ENCODE measurements at regions not wholly inside any gene's neighbourhood (a gene's known extent, or its start where the extent isn't known, plus 50 kb on each side); places are given as distances from the start of the nearest gene placed in this dataset.

DNA sequence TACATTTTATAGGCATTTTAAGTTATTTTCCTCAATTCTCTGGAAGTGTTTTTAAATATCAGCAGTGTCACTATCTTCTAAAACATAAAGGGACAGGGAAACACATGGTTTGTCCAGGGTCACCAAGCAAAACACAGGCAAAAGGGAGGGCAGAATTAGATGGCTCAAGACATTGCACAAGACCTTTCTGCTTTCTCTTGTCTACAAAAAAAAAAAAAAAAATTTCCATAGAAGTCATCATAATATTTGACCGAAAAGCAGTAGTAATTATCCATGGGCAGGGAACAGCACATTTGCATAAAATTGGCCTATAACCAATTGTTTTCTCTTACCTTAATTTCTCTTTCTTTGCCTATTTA is 703.1 kb upstream of the FZD8 start:
- Histone ChIP-seq H3K4me1 (ENCODE audit: control insufficient read depth in 5 of 5, insufficient read depth in 5 of 5, low read length in 5 of 5) (no peaks in the 10 kb centered on the region), H3K9me3 (ENCODE audit: control insufficient read depth in 5 of 5, low read length in 5 of 5) (no peaks in the 10 kb centered on the region), H3K9ac (ENCODE audit: low read length in 5 of 5) (no peak overlapping the region), H3K4me3 (ENCODE audit: low read depth in 1 of 5, low read length in 5 of 5) (no peak overlapping the region), H3K36me3 (ENCODE audit: control insufficient read depth in 5 of 5, insufficient read depth in 5 of 5, low read length in 5 of 5) (no peaks in the 10 kb centered on the region), H3K27ac (ENCODE audit: low read depth, low read length) (no peak overlapping the region), H3K27me3 (ENCODE audit: control insufficient read depth in 5 of 5, insufficient read depth in 4 of 5, low read length in 5 of 5) (no peaks in the 10 kb centered on the region)

- Histone ChIP-seq H3K27me3 (ENCODE audit: control insufficient read depth in 5 of 5, insufficient read depth in 4 of 5, low read length in 5 of 5) (no peaks in the 10 kb centered on the region), H3K9ac (ENCODE audit: low read length in 5 of 5) (no peak overlapping the region), H3K27ac (ENCODE audit: low read depth, low read length) (no peak overlapping the region), H3K4me1 (ENCODE audit: control insufficient read depth in 5 of 5, insufficient read depth in 5 of 5, low read length in 5 of 5) (no peaks in the 10 kb centered on the region), H3K36me3 (ENCODE audit: control insufficient read depth in 5 of 5, insufficient read depth in 5 of 5, low read length in 5 of 5) (no peaks in the 10 kb centered on the region), H3K4me3 (ENCODE audit: low read depth in 1 of 5, low read length in 5 of 5) (no peak overlapping the region), H3K9me3 (ENCODE audit: control insufficient read depth in 5 of 5, low read length in 5 of 5) (no peaks in the 10 kb centered on the region)
Observed at GRCh38 chr10:36344240-36345174, 702.4 kb upstream of the FZD8 start.

- Histone ChIP-seq H3K4me3 (ENCODE audit: low read depth in 1 of 5, low read length in 5 of 5) (no peak overlapping the region), H3K9ac (ENCODE audit: low read length in 5 of 5) (no peak overlapping the region), H3K4me1 (ENCODE audit: control insufficient read depth in 5 of 5, insufficient read depth in 5 of 5, low read length in 5 of 5) (no peaks in the 10 kb centered on the region), H3K9me3 (ENCODE audit: control insufficient read depth in 5 of 5, low read length in 5 of 5) (no peaks in the 10 kb centered on the region), H3K27me3 (ENCODE audit: control insufficient read depth in 5 of 5, insufficient read depth in 4 of 5, low read length in 5 of 5) (no peaks in the 10 kb centered on the region), H3K27ac (ENCODE audit: low read depth, low read length) (no peak overlapping the region), H3K36me3 (ENCODE audit: control insufficient read depth in 5 of 5, insufficient read depth in 5 of 5, low read length in 5 of 5) (no peaks in the 10 kb centered on the region)
Observed at GRCh38 chr10:36342781-36343180, 700.7 kb upstream of the FZD8 start.

DNA sequence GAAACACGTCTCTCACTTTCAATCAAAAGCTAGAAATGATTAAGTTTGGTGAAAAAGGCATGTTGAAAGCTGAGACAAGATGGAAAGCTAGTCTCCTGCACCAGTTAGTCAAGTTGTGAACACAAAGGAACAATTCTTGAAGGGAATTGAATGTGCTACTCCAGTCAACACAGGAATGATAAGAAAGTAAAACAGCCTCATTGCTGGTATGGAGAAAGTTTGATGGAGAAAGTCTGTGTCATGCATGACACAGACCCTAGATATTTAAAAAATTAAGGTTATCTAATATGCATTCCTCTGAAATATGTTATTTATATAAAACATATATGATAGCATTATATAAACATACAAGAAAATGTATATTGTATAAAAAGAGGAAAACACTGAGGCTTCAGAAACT is 699.4 kb upstream of the FZD8 start:
- no peaks in the 10 kb centered on the region for H3K36me3 ChIP-seq (ENCODE audit: control insufficient read depth in 5 of 5, insufficient read depth in 5 of 5, low read length in 5 of 5)
- H3K27me3 ChIP-seq (ENCODE audit: control insufficient read depth in 5 of 5, insufficient read depth in 4 of 5, low read length in 5 of 5): no peaks in the 10 kb centered on the region
- no peaks in the 10 kb centered on the region for H3K9me3 ChIP-seq (ENCODE audit: control insufficient read depth in 5 of 5, low read length in 5 of 5)
- no peak overlapping the region for H3K27ac ChIP-seq (ENCODE audit: low read depth, low read length)
- H3K4me3 ChIP-seq (ENCODE audit: low read depth in 1 of 5, low read length in 5 of 5): no peak overlapping the region
- H3K9ac ChIP-seq (ENCODE audit: low read length in 5 of 5): no peak overlapping the region
- no peaks in the 10 kb centered on the region for H3K4me1 ChIP-seq (ENCODE audit: control insufficient read depth in 5 of 5, insufficient read depth in 5 of 5, low read length in 5 of 5)

GRCh38 chr10:36336315-36336714 is 694.2 kb upstream of the FZD8 start:
- H3K4me3 ChIP-seq (ENCODE audit: low read depth in 1 of 5, low read length in 5 of 5): no peak overlapping the region
- no peak overlapping the region for H3K27ac ChIP-seq (ENCODE audit: low read depth, low read length)
- no peaks in the 10 kb centered on the region for H3K36me3 ChIP-seq (ENCODE audit: control insufficient read depth in 5 of 5, insufficient read depth in 5 of 5, low read length in 5 of 5)
- no peaks in the 10 kb centered on the region for H3K4me1 ChIP-seq (ENCODE audit: control insufficient read depth in 5 of 5, insufficient read depth in 5 of 5, low read length in 5 of 5)
- no peak overlapping the region for H3K9ac ChIP-seq (ENCODE audit: low read length in 5 of 5)
- no peaks in the 10 kb centered on the region for H3K27me3 ChIP-seq (ENCODE audit: control insufficient read depth in 5 of 5, insufficient read depth in 4 of 5, low read length in 5 of 5)
- H3K9me3 ChIP-seq (ENCODE audit: control insufficient read depth in 5 of 5, low read length in 5 of 5): no peaks in the 10 kb centered on the region

DNA sequence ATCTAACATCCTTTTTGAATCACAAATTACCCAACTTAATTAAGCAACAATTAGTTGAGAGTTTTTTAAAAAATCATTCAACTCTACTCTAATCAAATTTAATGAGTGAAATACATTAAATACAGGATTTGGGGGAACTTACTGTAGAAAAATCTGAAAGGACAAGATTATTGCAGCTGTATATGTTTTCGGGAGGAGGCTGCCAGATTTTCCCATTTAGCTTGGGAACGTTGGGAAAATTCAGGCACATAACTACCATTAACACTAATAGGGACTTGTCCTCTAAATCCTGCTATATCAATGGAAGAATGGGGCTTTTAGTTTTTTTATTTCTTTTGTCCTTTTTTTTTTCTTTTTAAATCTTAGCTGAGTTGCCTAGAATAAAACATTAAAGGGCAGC is 691.4 kb upstream of the FZD8 start:
- no peak overlapping the region for H3K4me3 ChIP-seq (ENCODE audit: low read depth in 1 of 5, low read length in 5 of 5)
- no peaks in the 10 kb centered on the region for H3K4me1 ChIP-seq (ENCODE audit: control insufficient read depth in 5 of 5, insufficient read depth in 5 of 5, low read length in 5 of 5)
- no peak overlapping the region for H3K27ac ChIP-seq (ENCODE audit: low read depth, low read length)
- no peaks in the 10 kb centered on the region for H3K27me3 ChIP-seq (ENCODE audit: control insufficient read depth in 5 of 5, insufficient read depth in 4 of 5, low read length in 5 of 5)
- no peaks in the 10 kb centered on the region for H3K9me3 ChIP-seq (ENCODE audit: control insufficient read depth in 5 of 5, low read length in 5 of 5)
- no peak overlapping the region for H3K9ac ChIP-seq (ENCODE audit: low read length in 5 of 5)
- H3K36me3 ChIP-seq (ENCODE audit: control insufficient read depth in 5 of 5, insufficient read depth in 5 of 5, low read length in 5 of 5): no peaks in the 10 kb centered on the region

- H3K36me3 ChIP-seq (ENCODE audit: control insufficient read depth in 5 of 5, insufficient read depth in 5 of 5, low read length in 5 of 5): no peaks in the 10 kb centered on the region
- no peaks in the 10 kb centered on the region for H3K27me3 ChIP-seq (ENCODE audit: control insufficient read depth in 5 of 5, insufficient read depth in 4 of 5, low read length in 5 of 5)
- H3K4me1 ChIP-seq (ENCODE audit: control insufficient read depth in 5 of 5, insufficient read depth in 5 of 5, low read length in 5 of 5): no peaks in the 10 kb centered on the region
- H3K27ac ChIP-seq (ENCODE audit: low read depth, low read length): no peak overlapping the region
- H3K9ac ChIP-seq (ENCODE audit: low read length in 5 of 5): no peak overlapping the region
- H3K4me3 ChIP-seq (ENCODE audit: low read depth in 1 of 5, low read length in 5 of 5): no peak overlapping the region
- H3K9me3 ChIP-seq (ENCODE audit: control insufficient read depth in 5 of 5, low read length in 5 of 5): no peaks in the 10 kb centered on the region
Observed at GRCh38 chr10:36332926-36333325, 690.8 kb upstream of the FZD8 start.

GRCh38 chr10:36331121-36331520 is 689.0 kb upstream of the FZD8 start:
- Histone ChIP-seq H3K9ac (ENCODE audit: low read length in 5 of 5) (no peak overlapping the region), H3K27ac (ENCODE audit: low read depth, low read length) (no peak overlapping the region), H3K36me3 (ENCODE audit: control insufficient read depth in 5 of 5, insufficient read depth in 5 of 5, low read length in 5 of 5) (no peaks in the 10 kb centered on the region), H3K4me1 (ENCODE audit: control insufficient read depth in 5 of 5, insufficient read depth in 5 of 5, low read length in 5 of 5) (no peaks in the 10 kb centered on the region), H3K27me3 (ENCODE audit: control insufficient read depth in 5 of 5, insufficient read depth in 4 of 5, low read length in 5 of 5) (no peaks in the 10 kb centered on the region), H3K4me3 (ENCODE audit: low read depth in 1 of 5, low read length in 5 of 5) (no peak overlapping the region), H3K9me3 (ENCODE audit: control insufficient read depth in 5 of 5, low read length in 5 of 5) (no peaks in the 10 kb centered on the region)

DNA sequence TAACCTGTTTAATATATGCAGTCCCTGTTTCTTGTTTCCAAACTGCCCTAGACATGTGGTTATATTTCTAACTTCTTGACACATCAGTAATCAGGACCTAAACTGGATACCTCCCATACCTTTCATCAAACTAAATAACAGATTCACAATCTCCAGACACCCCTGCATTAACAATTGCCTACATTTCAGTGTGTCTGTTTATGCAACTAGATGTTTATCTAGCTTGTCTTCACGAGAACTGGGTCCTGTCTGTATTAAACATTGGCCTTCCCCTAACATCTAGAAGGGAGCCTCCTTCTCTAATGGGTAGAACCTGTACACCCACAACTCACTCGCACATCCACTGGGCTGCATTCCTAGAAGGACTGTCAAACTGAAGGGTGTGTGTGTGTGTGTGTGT is 683.7 kb upstream of the FZD8 start:
- H3K27ac ChIP-seq (ENCODE audit: low read depth, low read length): no peak overlapping the region
- H3K9ac ChIP-seq (ENCODE audit: low read length in 5 of 5): no peak overlapping the region
- no peaks in the 10 kb centered on the region for H3K4me1 ChIP-seq (ENCODE audit: control insufficient read depth in 5 of 5, insufficient read depth in 5 of 5, low read length in 5 of 5)
- peaks cover 0 to 5% (median 0%) of the 10 kb centered on the region in 5 donors for H3K9me3 ChIP-seq (ENCODE audit: control insufficient read depth in 5 of 5, low read length in 5 of 5)
- no peak overlapping the region for H3K4me3 ChIP-seq (ENCODE audit: low read depth in 1 of 5, low read length in 5 of 5)
- no peaks in the 10 kb centered on the region for H3K27me3 ChIP-seq (ENCODE audit: control insufficient read depth in 5 of 5, insufficient read depth in 4 of 5, low read length in 5 of 5)
- H3K36me3 ChIP-seq (ENCODE audit: control insufficient read depth in 5 of 5, insufficient read depth in 5 of 5, low read length in 5 of 5): no peaks in the 10 kb centered on the region

GRCh38 chr10:36324831-36325230 is 682.7 kb upstream of the FZD8 start:
- Histone ChIP-seq H3K9me3 (ENCODE audit: control insufficient read depth in 5 of 5, low read length in 5 of 5) (peaks cover 0 to 5% (median 0%) of the 10 kb centered on the region in 5 donors), H3K4me3 (ENCODE audit: low read depth in 1 of 5, low read length in 5 of 5) (no peak overlapping the region), H3K9ac (ENCODE audit: low read length in 5 of 5) (no peak overlapping the region), H3K27me3 (ENCODE audit: control insufficient read depth in 5 of 5, insufficient read depth in 4 of 5, low read length in 5 of 5) (no peaks in the 10 kb centered on the region), H3K36me3 (ENCODE audit: control insufficient read depth in 5 of 5, insufficient read depth in 5 of 5, low read length in 5 of 5) (no peaks in the 10 kb centered on the region), H3K27ac (ENCODE audit: low read depth, low read length) (no peak overlapping the region), H3K4me1 (ENCODE audit: control insufficient read depth in 5 of 5, insufficient read depth in 5 of 5, low read length in 5 of 5) (no peaks in the 10 kb centered on the region)

Measured in subcutaneous abdominal adipose tissue (tissue), 5 donors.